HEK293T (cell line): ENCODE measurements at regions not wholly inside any gene's neighbourhood (a gene's known extent, or its start where the extent isn't known, plus 50 kb on each side); places are given as distances from the start of the nearest gene placed in this dataset.

Experiments
- CTCF ChIA-PET: fragments of 350-600 bp; formaldehyde crosslinking; extraction: SDS; loops from one replicate; lab custom pipeline; 2021; ENCODE audit warnings: antibody characterized with exemption, inconsistent platforms; lab: Yijun Ruan, JAX
- POLR2A ChIA-PET: fragments of 350-600 bp; formaldehyde crosslinking; extraction: SDS; loops from one replicate; lab custom pipeline; 2020; ENCODE audit warnings: antibody characterized with exemption, inconsistent platforms; lab: Yijun Ruan, JAX
- DNase-seq: peaks from one replicate; pipeline ENCODE4 v3.0.0; 2012; ENCODE audit warnings: mixed read lengths; ENCODE audit errors: extremely low spot score
- ARNT ChIP-seq: fragments of 450-650 bp; IDR thresholded peaks from 2 replicates; pipeline ENCODE4 v1.6.1; 2017; ENCODE audit warnings: mild to moderate bottlenecking
- BHLHE40 ChIP-seq: fragments of 450-650 bp; IDR thresholded peaks from 2 replicates; pipeline ENCODE4 v1.6.1; 2016; ENCODE audit warnings: mild to moderate bottlenecking, moderate library complexity, borderline replicate concordance
- CTBP1 ChIP-seq: fragments of 450-650 bp; IDR thresholded peaks from 2 replicates; pipeline ENCODE4 v1.6.1; 2016; ENCODE audit warnings: borderline replicate concordance
- ELF4 ChIP-seq: fragments of 450-650 bp; IDR thresholded peaks from 2 replicates; pipeline ENCODE4 v1.6.1; 2017; ENCODE audit warnings: antibody characterized with exemption
- FOXA1 ChIP-seq: fragments of 450-650 bp; IDR thresholded peaks from 2 replicates; pipeline ENCODE4 v1.6.1; 2016; ENCODE audit warnings: mild to moderate bottlenecking
- FOXK2 ChIP-seq: fragments of 450-650 bp; IDR thresholded peaks from 2 replicates; pipeline ENCODE4 v1.6.1; 2016; ENCODE audit warnings: mild to moderate bottlenecking
- FOXM1 ChIP-seq: fragments of 450-650 bp; IDR thresholded peaks from 2 replicates; pipeline ENCODE4 v1.6.1; 2017; ENCODE audit warnings: mild to moderate bottlenecking, borderline replicate concordance
- HDGF ChIP-seq: fragments of 450-650 bp; IDR thresholded peaks from 2 replicates; pipeline ENCODE4 v1.6.1; 2017; ENCODE audit warnings: antibody characterized with exemption, borderline replicate concordance
- L3MBTL2 ChIP-seq: fragments of 450-650 bp; conservative IDR thresholded peaks from 2 replicates; pipeline ENCODE4 v1.6.1; 2016; ENCODE audit warnings: mild to moderate bottlenecking
- LEF1 ChIP-seq: fragments of 450-650 bp; IDR thresholded peaks from 2 replicates; pipeline ENCODE4 v1.6.1; 2017; ENCODE audit warnings: mild to moderate bottlenecking, borderline replicate concordance
- NFRKB ChIP-seq: fragments of 450-650 bp; IDR thresholded peaks from 2 replicates; pipeline ENCODE4 v1.6.1; 2016; ENCODE audit warnings: mild to moderate bottlenecking, moderate library complexity
- SP1 ChIP-seq: fragments of 450-650 bp; IDR thresholded peaks from 2 replicates; pipeline ENCODE4 v1.6.1; 2017
- SUZ12 ChIP-seq: fragments of 450-650 bp; IDR thresholded peaks from 2 replicates; pipeline ENCODE4 v1.6.1; 2016; ENCODE audit warnings: mild to moderate bottlenecking
- TARDBP ChIP-seq: fragments of 450-650 bp; IDR thresholded peaks from 2 replicates; pipeline ENCODE4 v1.6.1; 2016
- ZNF384 ChIP-seq: fragments of 450-650 bp; IDR thresholded peaks from 2 replicates; pipeline ENCODE4 v1.6.1; 2016
- TF ChIP-seq, protein P1 (sequence below): fragments of 450-650 bp; IDR thresholded peaks from 2 replicates; pipeline ENCODE4 v1.6.1; 2016

DNA sequence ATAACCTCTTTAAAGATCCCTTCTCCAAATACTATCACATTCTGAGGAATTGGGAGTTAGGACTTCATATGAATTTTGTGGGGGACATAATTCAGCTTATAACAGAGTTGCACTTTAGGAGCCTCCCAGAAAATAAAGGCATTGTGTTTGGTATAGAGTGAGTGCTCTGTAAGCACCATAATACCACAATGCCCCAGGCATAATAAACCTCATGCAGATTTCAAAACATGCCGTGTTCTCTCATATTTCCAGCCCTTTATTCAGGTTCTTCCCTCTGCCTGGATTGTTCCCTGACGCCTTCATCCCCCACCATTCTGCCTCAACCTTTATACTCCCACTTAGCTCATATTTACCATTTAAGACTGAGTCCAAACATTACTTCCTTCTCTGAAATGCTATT is 398.8 kb upstream of the FAT3 start:
- DNase-seq, result no peak
- no peak for TF ChIP-seq TARDBP
- TF ChIP-seq ARNT, result no peak
- TF ChIP-seq BHLHE40, result no peak
- TF ChIP-seq NFRKB, result no peak
- no peak for TF ChIP-seq FOXM1
- TF ChIP-seq FOXA1, result no peak
- no peak for TF ChIP-seq LEF1
- TF ChIP-seq CTBP1, result no peak
- TF ChIP-seq, protein P1, sequence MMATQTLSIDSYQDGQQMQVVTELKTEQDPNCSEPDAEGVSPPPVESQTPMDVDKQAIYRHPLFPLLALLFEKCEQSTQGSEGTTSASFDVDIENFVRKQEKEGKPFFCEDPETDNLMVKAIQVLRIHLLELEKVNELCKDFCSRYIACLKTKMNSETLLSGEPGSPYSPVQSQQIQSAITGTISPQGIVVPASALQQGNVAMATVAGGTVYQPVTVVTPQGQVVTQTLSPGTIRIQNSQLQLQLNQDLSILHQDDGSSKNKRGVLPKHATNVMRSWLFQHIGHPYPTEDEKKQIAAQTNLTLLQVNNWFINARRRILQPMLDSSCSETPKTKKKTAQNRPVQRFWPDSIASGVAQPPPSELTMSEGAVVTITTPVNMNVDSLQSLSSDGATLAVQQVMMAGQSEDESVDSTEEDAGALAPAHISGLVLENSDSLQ, result no peak
- no peak for TF ChIP-seq L3MBTL2
- no peak for TF ChIP-seq SP1
- TF ChIP-seq ZNF384, result no peak
- no peak for TF ChIP-seq SUZ12
- ChIA-PET CTCF (no interaction called here), POLR2A (no interaction called here)

DNA sequence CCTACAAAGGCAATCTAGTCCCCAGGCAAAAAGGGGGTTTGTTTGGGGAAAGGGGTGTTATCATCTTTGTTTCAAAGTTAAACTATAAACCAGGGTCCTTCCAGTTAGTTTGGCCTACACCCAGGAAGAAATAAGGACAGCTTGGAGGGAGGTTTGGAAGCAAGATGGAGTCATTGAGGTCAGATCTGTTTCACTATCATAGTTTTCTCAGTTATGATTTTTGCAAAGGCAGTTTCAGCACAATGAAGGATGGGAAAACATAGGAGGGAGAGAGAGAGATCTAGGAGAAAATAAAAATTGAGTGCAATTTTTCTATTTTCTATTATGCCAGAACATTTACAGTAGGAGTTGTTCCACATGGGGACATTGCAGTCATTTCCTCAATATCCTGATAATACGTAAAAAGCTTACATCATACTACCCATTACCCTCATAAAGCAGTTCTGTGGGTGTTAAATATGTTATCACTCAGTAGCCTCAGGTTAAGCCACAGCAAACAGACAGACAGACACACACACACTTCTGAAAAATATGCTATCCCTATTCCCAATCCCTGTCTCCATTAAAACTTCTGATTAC is 401.3 kb upstream of the FAT3 start:
- POLR2A ChIA-PET, result no interaction called here
- CTCF ChIA-PET, result interaction anchor here (0.9 kb wide), 1 partner anchor 10 kb away, joined by 3 read pairs; no protein-coding TSS in a partner anchor

DNA sequence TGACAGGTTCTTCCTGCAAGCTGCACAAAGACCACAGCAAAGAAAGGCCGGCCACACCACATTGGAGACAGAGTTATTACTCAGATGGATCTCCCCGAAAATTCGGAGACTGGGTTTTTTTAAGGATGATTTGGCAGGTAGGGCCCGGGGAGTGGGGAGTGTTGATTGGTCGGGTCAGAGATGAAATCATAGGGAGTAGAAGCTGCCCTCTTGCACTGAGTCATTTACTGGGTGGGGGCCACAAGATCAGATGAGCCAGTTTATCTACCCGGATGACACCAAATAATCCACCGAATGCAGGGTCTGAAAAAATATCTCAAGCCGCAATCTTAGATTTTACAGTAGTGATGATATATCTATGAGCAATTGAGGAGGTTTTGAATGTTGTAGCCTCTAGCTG is 401.8 kb upstream of the FAT3 start:
- ChIA-PET POLR2A (interaction anchor here (0.6 kb wide), 1 partner anchor 19 kb away, joined by 3 read pairs; no protein-coding TSS in a partner anchor), CTCF (interaction anchor here (0.9 kb wide), 1 partner anchor 9 kb away, joined by 3 read pairs; no protein-coding TSS in a partner anchor)
- DNase-seq, result no peak
- TF ChIP-seq, protein P1, result no peak
- TF ChIP-seq ELF4 (no peak), BHLHE40 (no peak), TARDBP (no peak)

More for the DNA sequence above, 401.3 kb upstream of the FAT3 start:
- no peak for DNase-seq
- TF ChIP-seq CTBP1 (no peak), FOXK2 (no peak), NFRKB (no peak), BHLHE40 (no peak), ZNF384 (no peak), TARDBP (no peak), FOXA1 (no peak), LEF1 (no peak)
- TF ChIP-seq, protein P1, result no peak

DNA sequence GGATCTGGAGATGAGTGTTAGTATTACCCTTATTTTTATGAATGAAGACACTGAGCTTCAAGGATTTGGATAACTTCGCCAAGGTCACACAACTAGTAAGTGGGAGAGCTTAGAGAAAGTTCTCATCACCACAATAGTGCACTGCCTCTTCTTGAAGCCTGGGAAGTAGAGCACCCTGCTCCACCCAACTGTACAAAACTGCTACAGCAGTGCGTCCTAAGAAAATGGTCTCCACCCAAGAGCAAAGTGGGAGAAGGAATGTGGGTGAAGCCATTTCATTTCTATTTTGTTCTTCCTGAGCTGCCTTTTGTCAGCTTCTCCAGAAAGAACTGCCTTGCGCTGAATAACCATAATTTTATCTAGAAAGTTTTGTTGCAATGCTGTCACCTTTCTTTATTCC is 403.9 kb upstream of the FAT3 start:
- ChIA-PET CTCF (no interaction called here), POLR2A (no interaction called here)
- DNase-seq, result no peak
- TF ChIP-seq BHLHE40 (no peak), FOXA1 (no peak), SUZ12 (no peak), FOXM1 (no peak)

DNA sequence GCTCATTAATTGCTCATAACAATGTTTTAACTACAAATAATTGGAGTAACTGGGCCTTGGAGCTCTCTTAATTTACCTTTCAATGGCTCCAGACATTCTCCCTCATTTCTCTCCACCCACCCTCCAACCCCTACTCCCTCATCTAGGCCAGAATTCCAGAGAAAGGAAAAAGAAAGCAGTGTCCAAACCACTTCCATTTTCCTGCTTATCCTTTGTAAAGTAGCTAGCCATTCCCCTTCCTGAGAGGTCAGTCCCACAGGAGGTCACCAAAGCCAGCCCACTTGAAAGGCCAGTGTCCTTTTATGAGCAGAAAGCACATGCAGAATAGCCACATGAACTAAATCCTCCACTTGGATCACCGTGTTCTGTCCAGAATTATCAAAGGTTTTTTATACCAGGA is 404.8 kb upstream of the FAT3 start:
- no peak for TF ChIP-seq ZNF384
- no peak for TF ChIP-seq LEF1
- TF ChIP-seq L3MBTL2, result no peak
- TF ChIP-seq FOXA1, result no peak
- ChIA-PET CTCF (no interaction called here), POLR2A (no interaction called here)
- no peak for DNase-seq

DNA sequence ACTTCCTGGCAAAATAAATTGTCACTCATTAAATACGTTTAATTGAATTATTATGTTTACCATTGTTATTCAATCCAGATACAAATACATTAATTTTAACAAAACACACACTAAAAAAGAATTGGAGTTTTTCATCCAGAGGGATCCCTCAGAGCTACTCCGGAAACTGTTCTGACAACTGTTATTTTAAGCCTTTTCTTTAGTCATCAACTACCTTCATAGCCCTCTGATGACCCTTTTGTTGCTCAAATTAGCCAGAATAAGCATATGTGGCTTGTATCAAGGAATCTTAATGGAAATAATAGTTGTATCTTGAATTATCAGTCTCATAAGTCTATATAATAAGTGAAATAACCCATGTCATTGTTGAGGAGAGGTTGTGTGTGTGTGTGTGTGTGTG is 405.4 kb upstream of the FAT3 start:
- TF ChIP-seq TARDBP (no peak), ELF4 (no peak), SUZ12 (no peak), HDGF (no peak), ARNT (no peak), FOXM1 (no peak), FOXA1 (no peak), NFRKB (no peak), L3MBTL2 (no peak), BHLHE40 (no peak)
- TF ChIP-seq, protein P1, result no peak
- ChIA-PET POLR2A (no interaction called here), CTCF (no interaction called here)
- DNase-seq, result no peak
